A673 (cell line): ENCODE measurements at regions not wholly inside any gene's neighbourhood (a gene's known extent, or its start where the extent isn't known, plus 50 kb on each side); places are given as distances from the start of the nearest gene placed in this dataset.

Experiments used
- CTCF ChIP-seq: fragments of 300-800, 200-600 bp; sonication (generic); conservative IDR thresholded peaks from 2 replicates; pipeline ENCODE4 v1.5.1; 2017; ENCODE audit warnings: low read depth, mild to moderate bottlenecking, antibody characterized with exemption, low read length, moderate library complexity, mixed read lengths
- EZH2 ChIP-seq: fragments of 200-600 bp; sonication (generic); IDR thresholded peaks from 2 replicates; pipeline ENCODE4 v1.6.1; 2017; ENCODE audit warnings: borderline replicate concordance, low read depth, mild to moderate bottlenecking, mixed read lengths, antibody characterized with exemption, low read length; ENCODE audit not compliant: poor library complexity, severe bottlenecking

GRCh38 chr14:71682337-71682736 is 249.9 kb upstream of the RGS6 start:
- no peak for TF ChIP-seq CTCF
- no peak for TF ChIP-seq EZH2
